CD4-positive, alpha-beta T cell (primary cell): ENCODE measurements at regions not wholly inside any gene's neighbourhood (a gene's known extent, or its start where the extent isn't known, plus 50 kb on each side); places are given as distances from the start of the nearest gene placed in this dataset.

Experiments used
- ATAC-seq: fragments of 200-7000 bp; cut with Tn5 transposase; one replicate; pipeline ENCODE4 v1.10.0; 2022; ENCODE audit warnings: mild to moderate bottlenecking; ENCODE audit not compliant: poor library complexity
- CTCF ChIA-PET: fragments of 350-600 bp; sonication (Branson Sonifier 250); formaldehyde crosslinking; loops from one replicate; lab custom pipeline; 2021; ENCODE audit warnings: antibody characterized with exemption, inconsistent platforms; lab: Charles Lee
- POLR2A ChIA-PET: fragments of 350-600 bp; sonication (Branson Sonifier 250); formaldehyde crosslinking; loops from one replicate; lab custom pipeline; 2021; ENCODE audit warnings: antibody characterized with exemption, inconsistent platforms; lab: Charles Lee
- DNase-seq, 14 experiments: peaks; one replicate each; pipeline ENCODE4 v3.0.0-alpha.2; 2013 to 2020; ENCODE audit warnings: mixed read lengths in 2 of 14
- H3K27ac ChIP-seq, 2 donors: one replicate each; pipeline versions ENCODE4 v1.5.1 to v1.7.0; 2013; ENCODE audit warnings: low read length in 2 of 2, low read depth in 1 of 2, mild to moderate bottlenecking in 1 of 2
- H3K27me3 ChIP-seq, 2 experiments: 1 replicate in 1 of 2; 2 replicates in 1 of 2; pipeline versions ENCODE4 v1.6.1 to v1.7.0; 2013; ENCODE audit warnings: low read length in 2 of 2, control low read depth in 1 of 2, mild to moderate bottlenecking in 1 of 2, moderate library complexity in 1 of 2; ENCODE audit not compliant: insufficient read depth in 2 of 2, control insufficient read depth in 1 of 2
- H3K36me3 ChIP-seq: one replicate; pipeline ENCODE4 v1.6.1; 2013; ENCODE audit warnings: low read length, control low read depth; ENCODE audit not compliant: insufficient read depth
- H3K4me1 ChIP-seq: one replicate; pipeline ENCODE4 v1.6.1; 2013; ENCODE audit warnings: low read length, control low read depth; ENCODE audit not compliant: insufficient read depth
- H3K4me3 ChIP-seq: one replicate; pipeline ENCODE4 v1.5.1; 2013; ENCODE audit warnings: mild to moderate bottlenecking, low read length, moderate library complexity
- H3K9me3 ChIP-seq, 2 experiments: 1 replicate in 1 of 2; 2 replicates in 1 of 2; pipeline versions ENCODE4 v1.6.1 to v1.7.0; 2013; ENCODE audit warnings: low read length in 2 of 2, mild to moderate bottlenecking in 2 of 2, control low read depth in 1 of 2, moderate library complexity in 1 of 2; ENCODE audit not compliant: control insufficient read depth in 1 of 2, insufficient read depth in 1 of 2
- H3K27ac Mint-ChIP-seq: one replicate; pipeline ENCODE4 v1.8.0; 2020; ENCODE audit warnings: mixed read lengths
- H3K27me3 Mint-ChIP-seq: one replicate; pipeline ENCODE4 v1.8.0; 2021; ENCODE audit warnings: mixed read lengths
- H3K36me3 Mint-ChIP-seq: one replicate; pipeline ENCODE4 v1.8.0; 2021; ENCODE audit warnings: low read depth, mixed read lengths
- H3K4me1 Mint-ChIP-seq: one replicate; pipeline ENCODE4 v1.8.0; 2021; ENCODE audit warnings: low read depth, mixed read lengths
- H3K4me3 Mint-ChIP-seq: one replicate; pipeline ENCODE4 v1.8.0; 2020; ENCODE audit warnings: mild to moderate bottlenecking, mixed read lengths
- H3K9me3 Mint-ChIP-seq: one replicate; pipeline ENCODE4 v1.8.0; 2020; ENCODE audit warnings: mixed read lengths
- intact Hi-C, 2 experiments: fragments of 100-400 bp; cut with DNase I in 1 of 2; cut with micrococcal nuclease in 1 of 2; formaldehyde crosslinking; loops; one replicate each; pipeline versions ENCODE4 v1.15.1 to v1.9.0; 2023 to 2025; cut with DNase I, micrococcal nuclease
- TF ChIP-seq, protein P1 (sequence below): fragments of 200-600 bp; IDR thresholded peaks from one replicate; pipeline ENCODE4 v1.8.0; 2022; ENCODE audit warnings: antibody characterized with exemption, mild to moderate bottlenecking

DNA sequence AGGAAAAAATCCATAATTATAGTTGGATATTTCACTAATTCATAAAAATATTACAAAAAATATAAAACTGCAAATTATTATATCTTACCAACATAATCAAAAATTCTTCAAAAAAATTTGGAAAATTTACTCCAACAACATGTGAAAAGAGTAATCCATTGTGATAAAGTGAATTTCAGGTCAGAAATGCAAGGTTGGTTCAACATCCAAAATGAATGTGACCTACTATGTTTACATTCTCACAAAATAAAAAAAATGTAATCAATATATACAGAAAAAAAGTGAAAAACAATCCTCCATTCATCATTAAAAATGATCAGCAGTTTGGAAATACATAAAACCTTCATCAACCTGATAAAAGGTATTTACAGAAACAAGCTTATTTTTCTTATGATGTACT, 1252.2 kb downstream of the JRKL start:
- ATAC-seq, result no peak
- H3K9me3 ChIP-seq, result peaks cover 0 to 7% of the 10 kb centered on the region in 2 experiments
- TF ChIP-seq, protein P1, sequence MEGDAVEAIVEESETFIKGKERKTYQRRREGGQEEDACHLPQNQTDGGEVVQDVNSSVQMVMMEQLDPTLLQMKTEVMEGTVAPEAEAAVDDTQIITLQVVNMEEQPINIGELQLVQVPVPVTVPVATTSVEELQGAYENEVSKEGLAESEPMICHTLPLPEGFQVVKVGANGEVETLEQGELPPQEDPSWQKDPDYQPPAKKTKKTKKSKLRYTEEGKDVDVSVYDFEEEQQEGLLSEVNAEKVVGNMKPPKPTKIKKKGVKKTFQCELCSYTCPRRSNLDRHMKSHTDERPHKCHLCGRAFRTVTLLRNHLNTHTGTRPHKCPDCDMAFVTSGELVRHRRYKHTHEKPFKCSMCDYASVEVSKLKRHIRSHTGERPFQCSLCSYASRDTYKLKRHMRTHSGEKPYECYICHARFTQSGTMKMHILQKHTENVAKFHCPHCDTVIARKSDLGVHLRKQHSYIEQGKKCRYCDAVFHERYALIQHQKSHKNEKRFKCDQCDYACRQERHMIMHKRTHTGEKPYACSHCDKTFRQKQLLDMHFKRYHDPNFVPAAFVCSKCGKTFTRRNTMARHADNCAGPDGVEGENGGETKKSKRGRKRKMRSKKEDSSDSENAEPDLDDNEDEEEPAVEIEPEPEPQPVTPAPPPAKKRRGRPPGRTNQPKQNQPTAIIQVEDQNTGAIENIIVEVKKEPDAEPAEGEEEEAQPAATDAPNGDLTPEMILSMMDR, result no peak
- no peaks in the 10 kb centered on the region for H3K36me3 ChIP-seq
- H3K27me3 ChIP-seq, result no peaks in the 10 kb centered on the region
- H3K4me1 ChIP-seq, result no peaks in the 10 kb centered on the region
- Mint-ChIP-seq H3K36me3 (no peaks in the 10 kb centered on the region), H3K27me3 (no peaks in the 10 kb centered on the region), H3K9me3 (peaks cover 19% of the 10 kb centered on the region), H3K4me1 (no peaks in the 10 kb centered on the region), H3K4me3 (no peak overlapping the region), H3K27ac (no peak overlapping the region)
- CTCF ChIA-PET, result no interaction called here
- no peak overlapping the region for H3K4me3 ChIP-seq
- intact Hi-C loops, result no loop called here
- no peak overlapping the region for H3K27ac ChIP-seq
- POLR2A ChIA-PET, result no interaction called here
- DNase-seq, result no peak

DNA sequence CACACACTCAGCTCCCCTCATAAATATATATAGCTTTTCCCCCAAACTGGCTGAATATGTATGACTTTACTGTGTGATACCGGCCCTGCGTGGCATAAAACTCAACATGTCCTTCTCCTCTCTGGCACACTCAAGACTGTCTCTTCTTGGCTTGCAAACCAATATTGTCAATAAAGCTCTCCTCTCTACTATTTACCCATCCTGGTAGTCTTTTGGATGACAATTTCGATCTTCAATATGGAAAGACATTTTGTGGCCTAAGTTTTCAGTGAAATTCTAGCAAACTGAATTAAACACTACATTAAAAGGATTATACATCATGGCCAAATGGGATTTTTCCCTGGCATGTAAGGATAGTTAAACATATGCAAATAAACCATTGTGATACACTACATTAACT, 1255.9 kb downstream of the JRKL start:
- H3K9me3 Mint-ChIP-seq, result peaks cover 21% of the 10 kb centered on the region
- Histone ChIP-seq H3K27me3 (no peaks in the 10 kb centered on the region), H3K9me3 (peaks cover 0 to 7% of the 10 kb centered on the region in 2 experiments), H3K27ac (no peak overlapping the region), H3K4me3 (no peak overlapping the region), H3K36me3 (no peaks in the 10 kb centered on the region), H3K4me1 (no peaks in the 10 kb centered on the region)
- H3K4me3 Mint-ChIP-seq, result no peak overlapping the region
- H3K27me3 Mint-ChIP-seq, result no peaks in the 10 kb centered on the region
- intact Hi-C loops, result no loop called here
- DNase-seq, result no peak
- ChIA-PET CTCF (no interaction called here), POLR2A (no interaction called here)
- no peak overlapping the region for H3K27ac Mint-ChIP-seq
- no peak for ATAC-seq
- no peaks in the 10 kb centered on the region for H3K36me3 Mint-ChIP-seq
- no peaks in the 10 kb centered on the region for H3K4me1 Mint-ChIP-seq
- TF ChIP-seq, protein P1, result no peak

DNA sequence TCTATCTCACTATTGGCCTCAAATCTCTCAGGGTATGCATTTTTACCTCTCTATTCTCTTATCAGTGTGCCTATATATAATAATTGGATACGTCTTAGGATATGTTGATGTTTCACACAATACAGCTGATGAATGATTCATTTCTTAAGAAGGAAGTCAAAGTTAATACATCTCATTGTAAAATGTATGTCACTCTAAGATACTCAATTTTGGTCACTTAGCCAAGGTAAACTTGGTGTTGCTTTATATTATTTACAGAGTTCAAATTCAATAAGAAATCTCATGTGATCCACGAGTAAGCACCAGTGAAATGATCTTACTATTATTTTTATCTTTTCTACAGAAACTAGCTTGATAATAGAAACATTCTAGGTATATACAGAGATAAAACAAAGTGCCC, 1266.5 kb downstream of the JRKL start:
- ChIA-PET CTCF (no interaction called here), POLR2A (no interaction called here)
- H3K36me3 Mint-ChIP-seq, result no peaks in the 10 kb centered on the region
- intact Hi-C loops, result no loop called here
- H3K27me3 ChIP-seq, result no peaks in the 10 kb centered on the region
- H3K9me3 ChIP-seq, result peaks cover 0 to 11% of the 10 kb centered on the region in 2 experiments
- TF ChIP-seq, protein P1, result no peak
- H3K4me1 Mint-ChIP-seq, result no peaks in the 10 kb centered on the region
- no peaks in the 10 kb centered on the region for H3K4me1 ChIP-seq
- H3K4me3 ChIP-seq, result no peak overlapping the region
- no peak for DNase-seq
- no peaks in the 10 kb centered on the region for H3K27me3 Mint-ChIP-seq
- H3K9me3 Mint-ChIP-seq, result peaks cover 5% of the 10 kb centered on the region
- H3K27ac Mint-ChIP-seq, result no peak overlapping the region
- H3K36me3 ChIP-seq, result no peaks in the 10 kb centered on the region
- H3K27ac ChIP-seq, result no peak overlapping the region
- no peak overlapping the region for H3K4me3 Mint-ChIP-seq
- no peak for ATAC-seq
